ENCODE measurements at regions not wholly inside any gene's neighbourhood (a gene's known extent, or its start where the extent isn't known, plus 50 kb on each side); places are given as distances from the start of the nearest gene placed in this dataset.

GRCh38 chr11:81987829-81988472, 745.7 kb downstream of the FAM181B start:
- no peak for TF ChIP-seq CTCF (IDR thresholded peaks at IDR 0.05; ENCODE audit: insufficient read depth, low read length, poor library complexity, severe bottlenecking)
- no peaks in the 10 kb centered on the region for H3K27me3 ChIP-seq (replicated peaks; ENCODE audit: control insufficient read depth, insufficient read depth, low read length)
- DNase-seq (ENCODE audit: extremely low read depth, insufficient read length) = no peak

GRCh38 chr11:81986556-81987161, 747.0 kb downstream of the FAM181B start:
- no peak for TF ChIP-seq CTCF (IDR thresholded peaks at IDR 0.05; ENCODE audit: insufficient read depth, low read length, poor library complexity, severe bottlenecking)

More at GRCh38 chr11:81987829-81988472, 745.7 kb downstream of the FAM181B start:
- Histone ChIP-seq H3K36me3 (ENCODE audit: control insufficient read depth, insufficient read depth, low read length) (no peaks in the 10 kb centered on the region), H3K4me3 (replicated peaks; ENCODE audit: low read depth, low read length) (no peak overlapping the region)

GRCh38 chr11:81979448-81979847, 754.2 kb downstream of the FAM181B start:
- H3K27me3 ChIP-seq (replicated peaks; ENCODE audit: control insufficient read depth, insufficient read depth, low read length) = no peaks in the 10 kb centered on the region
- no peak for DNase-seq (ENCODE audit: extremely low read depth, insufficient read length)

More at GRCh38 chr11:81986556-81987161, 747.0 kb downstream of the FAM181B start:
- no peak overlapping the region for H3K4me3 ChIP-seq (replicated peaks; ENCODE audit: low read depth, low read length)
- DNase-seq (ENCODE audit: extremely low read depth, insufficient read length) = no peak
- H3K27me3 ChIP-seq (replicated peaks; ENCODE audit: control insufficient read depth, insufficient read depth, low read length) = no peaks in the 10 kb centered on the region
- H3K36me3 ChIP-seq (ENCODE audit: control insufficient read depth, insufficient read depth, low read length) = no peaks in the 10 kb centered on the region

GRCh38 chr11:81975261-81975900, 758.3 kb downstream of the FAM181B start:
- no peaks in the 10 kb centered on the region for H3K27me3 ChIP-seq (replicated peaks; ENCODE audit: control insufficient read depth, insufficient read depth, low read length)
- no peaks in the 10 kb centered on the region for H3K36me3 ChIP-seq (ENCODE audit: control insufficient read depth, insufficient read depth, low read length)
- no peak for TF ChIP-seq CTCF (IDR thresholded peaks at IDR 0.05; ENCODE audit: insufficient read depth, low read length, poor library complexity, severe bottlenecking)
- DNase-seq (ENCODE audit: extremely low read depth, insufficient read length) = no peak
- no peak overlapping the region for H3K4me3 ChIP-seq (replicated peaks; ENCODE audit: low read depth, low read length)

More at GRCh38 chr11:81979448-81979847, 754.2 kb downstream of the FAM181B start:
- Histone ChIP-seq H3K4me3 (replicated peaks; ENCODE audit: low read depth, low read length) (no peak overlapping the region), H3K36me3 (ENCODE audit: control insufficient read depth, insufficient read depth, low read length) (no peaks in the 10 kb centered on the region)
- no peak for TF ChIP-seq CTCF (IDR thresholded peaks at IDR 0.05; ENCODE audit: insufficient read depth, low read length, poor library complexity, severe bottlenecking)

GRCh38 chr11:81970886-81971285, 762.8 kb downstream of the FAM181B start:
- no peaks in the 10 kb centered on the region for H3K27me3 ChIP-seq (replicated peaks; ENCODE audit: control insufficient read depth, insufficient read depth, low read length)
- H3K4me3 ChIP-seq (replicated peaks; ENCODE audit: low read depth, low read length) = no peak overlapping the region
- DNase-seq (ENCODE audit: extremely low read depth, insufficient read length) = no peak
- no peak for TF ChIP-seq CTCF (IDR thresholded peaks at IDR 0.05; ENCODE audit: insufficient read depth, low read length, poor library complexity, severe bottlenecking)
- no peaks in the 10 kb centered on the region for H3K36me3 ChIP-seq (ENCODE audit: control insufficient read depth, insufficient read depth, low read length)

All from GM06990 (cell line).